Natural killer cell (primary cell): ENCODE measurements at regions not wholly inside any gene's neighbourhood (a gene's known extent, or its start where the extent isn't known, plus 50 kb on each side); places are given as distances from the start of the nearest gene placed in this dataset.
"Not testable (repeated sequence)": the region's sequence is repeated elsewhere in the genome, so short reads cannot be mapped to it uniquely, and the experiment has no call there.

Source experiments
- ATAC-seq, 3 donors: fragments of 150-1000 bp in 2 of 3; fragments of 200-7000 bp in 1 of 3; cut with Tn5 transposase; 1 replicate in 1 of 3; 2 replicates in 2 of 3; pipeline ENCODE4 v1.10.0; 2021; ENCODE audit warnings: mild to moderate bottlenecking in 2 of 3, moderate library complexity in 2 of 3
- DNase-seq, 2 donors: peaks; one replicate each; pipeline versions ENCODE4 v3.0.0 to v3.0.0-alpha.2; 2013 to 2021; ENCODE audit warnings: mixed read lengths in 1 of 2
- H3K27ac ChIP-seq: one replicate; pipeline ENCODE4 v1.5.1; 2013; ENCODE audit warnings: mild to moderate bottlenecking, low read length
- H3K27me3 ChIP-seq: one replicate; pipeline ENCODE4 v1.6.1; 2013; ENCODE audit warnings: low read length; ENCODE audit not compliant: control insufficient read depth, insufficient read depth
- H3K36me3 ChIP-seq: one replicate; pipeline ENCODE4 v1.6.1; 2013; ENCODE audit warnings: low read length; ENCODE audit not compliant: control insufficient read depth, insufficient read depth
- H3K4me1 ChIP-seq: one replicate; pipeline ENCODE4 v1.6.1; 2013; ENCODE audit warnings: low read length; ENCODE audit not compliant: control insufficient read depth, insufficient read depth
- H3K4me3 ChIP-seq: one replicate; pipeline ENCODE4 v1.5.1; 2013; ENCODE audit warnings: low read length
- H3K9me3 ChIP-seq: one replicate; pipeline ENCODE4 v1.6.1; 2013; ENCODE audit warnings: low read length; ENCODE audit not compliant: control insufficient read depth, insufficient read depth
- H3K27ac Mint-ChIP-seq, 2 donors: one replicate each; pipeline ENCODE4 v1.8.0; 2022; ENCODE audit warnings: mild to moderate bottlenecking in 2 of 2, mixed read lengths in 2 of 2, moderate library complexity in 1 of 2
- H3K27me3 Mint-ChIP-seq, 2 donors: one replicate each; pipeline ENCODE4 v1.8.0; 2022; ENCODE audit warnings: low read depth in 2 of 2, mixed read lengths in 2 of 2
- H3K36me3 Mint-ChIP-seq: one replicate; pipeline ENCODE4 v1.8.0; 2022; ENCODE audit warnings: mixed read lengths
- H3K4me1 Mint-ChIP-seq, 2 donors: one replicate each; pipeline ENCODE4 v1.8.0; 2022; ENCODE audit warnings: mixed read lengths in 2 of 2
- H3K4me3 Mint-ChIP-seq: one replicate; pipeline ENCODE4 v1.8.0; 2022; ENCODE audit warnings: mild to moderate bottlenecking, moderate library complexity, mixed read lengths
- H3K9me3 Mint-ChIP-seq, 2 donors: one replicate each; pipeline ENCODE4 v1.8.0; 2022; ENCODE audit warnings: mixed read lengths in 2 of 2
- CTCF ChIP-seq: fragments of 200-600 bp; IDR thresholded peaks from one replicate; pipeline ENCODE4 v1.8.0; 2022; ENCODE audit warnings: antibody characterized with exemption
- WGBS: methylation state at CpG from one replicate; pipeline ENCODE4 v1.1.7; 2013; ENCODE audit warnings: missing lambda C conversion rate; ENCODE audit not compliant: insufficient coverage; 5-methylcytosine and 5-hydroxymethylcytosine counted together
- intact Hi-C: fragments of 100-400 bp; cut with micrococcal nuclease; formaldehyde crosslinking; loops from one replicate; pipeline ENCODE4 v1.14.2; 2022

GRCh38 chr4:3630598-3631543, 98.6 kb upstream of the LRPAP1 start:
- Histone ChIP-seq H3K27ac (no peak overlapping the region), H3K36me3 (no peaks in the 10 kb centered on the region), H3K9me3 (no peaks in the 10 kb centered on the region), H3K4me3 (no peak overlapping the region), H3K27me3 (no peaks in the 10 kb centered on the region), H3K4me1 (no peaks in the 10 kb centered on the region)
- H3K4me1 Mint-ChIP-seq: peaks cover 0 to 5% of the 10 kb centered on the region in 2 donors
- ATAC-seq (no peak), DNase-seq (no peak)
- H3K4me3 Mint-ChIP-seq: no peak overlapping the region
- no peaks in the 10 kb centered on the region for H3K36me3 Mint-ChIP-seq
- no peak for TF ChIP-seq CTCF
- no peak overlapping the region for H3K27ac Mint-ChIP-seq
- intact Hi-C loops: no loop called here
- no peaks in the 10 kb centered on the region for H3K9me3 Mint-ChIP-seq
- H3K27me3 Mint-ChIP-seq: peaks cover 0 to 4% of the 10 kb centered on the region in 2 donors
- WGBS: 59% methylated on average over 26 of the region's 28 CpGs

GRCh38 chr4:3630136-3630597, 97.9 kb upstream of the LRPAP1 start:
- intact Hi-C loops: no loop called here
- ATAC-seq (no peak), DNase-seq (no peak)
- Histone ChIP-seq H3K4me3 (no peak overlapping the region), H3K36me3 (no peaks in the 10 kb centered on the region), H3K27ac (no peak overlapping the region), H3K4me1 (no peaks in the 10 kb centered on the region), H3K9me3 (no peaks in the 10 kb centered on the region), H3K27me3 (no peaks in the 10 kb centered on the region)
- Mint-ChIP-seq H3K36me3 (no peaks in the 10 kb centered on the region), H3K9me3 (no peaks in the 10 kb centered on the region), H3K27ac (no peak overlapping the region), H3K27me3 (peaks cover 6 to 8% of the 10 kb centered on the region in 2 donors), H3K4me3 (no peak overlapping the region), H3K4me1 (peaks cover 0 to 5% of the 10 kb centered on the region in 2 donors)
- TF ChIP-seq CTCF: no peak
- 75% methylated on average over 11 of the region's 11 CpGs for WGBS

GRCh38 chr4:3629665-3630064, 97.4 kb upstream of the LRPAP1 start:
- H3K9me3 ChIP-seq: no peaks in the 10 kb centered on the region
- Mint-ChIP-seq H3K27me3 (peaks cover 10 to 11% of the 10 kb centered on the region in 2 donors), H3K36me3 (no peaks in the 10 kb centered on the region), H3K27ac (no peak overlapping the region), H3K4me1 (peaks cover 0 to 5% of the 10 kb centered on the region in 2 donors), H3K9me3 (no peaks in the 10 kb centered on the region), H3K4me3 (no peak overlapping the region)
- no peak for TF ChIP-seq CTCF
- DNase-seq (no peak), ATAC-seq (no peak)
- H3K27me3 ChIP-seq: no peaks in the 10 kb centered on the region
- H3K36me3 ChIP-seq: no peaks in the 10 kb centered on the region
- H3K4me3 ChIP-seq: no peak overlapping the region
- intact Hi-C loops: no loop called here
- no peak overlapping the region for H3K27ac ChIP-seq
- no peaks in the 10 kb centered on the region for H3K4me1 ChIP-seq
- WGBS: 87% methylated on average over 9 of the region's 12 CpGs

- H3K9me3 ChIP-seq, H3K9me3 Mint-ChIP-seq, intact Hi-C loops, H3K27me3 ChIP-seq, ATAC-seq, H3K4me1 ChIP-seq, H3K4me3 ChIP-seq, H3K36me3 Mint-ChIP-seq, H3K27ac ChIP-seq, H3K36me3 ChIP-seq, H3K4me3 Mint-ChIP-seq, H3K4me1 Mint-ChIP-seq, DNase-seq, H3K27ac Mint-ChIP-seq: not testable (repeated sequence)
- H3K27me3 Mint-ChIP-seq: peaks cover 10 to 11% of the 10 kb centered on the region in 2 donors
- 86% methylated on average over 13 of the region's 13 CpGs for WGBS
Observed at GRCh38 chr4:3629176-3629575, 97.0 kb upstream of the LRPAP1 start.
